ENCODE measurements at regions not wholly inside any gene's neighbourhood (a gene's known extent, or its start where the extent isn't known, plus 50 kb on each side); places are given as distances from the start of the nearest gene placed in this dataset.

DNA sequence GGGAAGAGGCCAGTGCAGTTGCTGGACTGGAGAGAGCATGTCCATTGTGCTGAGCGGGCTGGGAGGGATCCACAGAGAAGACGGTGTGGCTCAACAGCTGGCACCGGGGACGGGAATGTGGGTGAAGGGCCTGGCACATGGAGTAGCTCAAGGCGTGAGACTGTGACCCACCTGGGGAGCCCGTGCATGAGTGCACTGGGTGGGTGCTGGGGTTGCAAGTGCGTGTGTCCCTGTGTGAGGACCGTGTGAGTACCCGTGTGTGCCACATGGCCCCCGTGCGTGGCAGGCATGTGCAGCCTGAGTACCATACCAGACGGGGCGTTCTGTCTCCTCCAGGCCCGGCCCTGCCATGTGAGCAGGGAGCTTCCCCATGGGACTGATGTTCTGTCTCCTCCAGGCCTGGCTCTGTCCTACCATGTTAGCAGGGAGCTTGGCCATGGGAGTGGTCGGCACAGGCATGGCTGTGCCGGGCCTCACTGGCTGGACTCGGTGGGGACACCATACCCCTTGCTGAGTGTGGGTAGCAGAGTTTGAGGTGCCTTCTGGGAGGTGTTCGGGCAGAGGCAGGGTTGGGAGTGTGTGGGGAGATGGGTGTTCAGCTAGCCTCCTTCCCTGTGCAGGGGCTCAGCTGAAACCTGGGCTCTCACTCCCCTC lies 234.4 kb downstream of the TMEM121 start (continued):
- TF ChIP-seq, protein P1, sequence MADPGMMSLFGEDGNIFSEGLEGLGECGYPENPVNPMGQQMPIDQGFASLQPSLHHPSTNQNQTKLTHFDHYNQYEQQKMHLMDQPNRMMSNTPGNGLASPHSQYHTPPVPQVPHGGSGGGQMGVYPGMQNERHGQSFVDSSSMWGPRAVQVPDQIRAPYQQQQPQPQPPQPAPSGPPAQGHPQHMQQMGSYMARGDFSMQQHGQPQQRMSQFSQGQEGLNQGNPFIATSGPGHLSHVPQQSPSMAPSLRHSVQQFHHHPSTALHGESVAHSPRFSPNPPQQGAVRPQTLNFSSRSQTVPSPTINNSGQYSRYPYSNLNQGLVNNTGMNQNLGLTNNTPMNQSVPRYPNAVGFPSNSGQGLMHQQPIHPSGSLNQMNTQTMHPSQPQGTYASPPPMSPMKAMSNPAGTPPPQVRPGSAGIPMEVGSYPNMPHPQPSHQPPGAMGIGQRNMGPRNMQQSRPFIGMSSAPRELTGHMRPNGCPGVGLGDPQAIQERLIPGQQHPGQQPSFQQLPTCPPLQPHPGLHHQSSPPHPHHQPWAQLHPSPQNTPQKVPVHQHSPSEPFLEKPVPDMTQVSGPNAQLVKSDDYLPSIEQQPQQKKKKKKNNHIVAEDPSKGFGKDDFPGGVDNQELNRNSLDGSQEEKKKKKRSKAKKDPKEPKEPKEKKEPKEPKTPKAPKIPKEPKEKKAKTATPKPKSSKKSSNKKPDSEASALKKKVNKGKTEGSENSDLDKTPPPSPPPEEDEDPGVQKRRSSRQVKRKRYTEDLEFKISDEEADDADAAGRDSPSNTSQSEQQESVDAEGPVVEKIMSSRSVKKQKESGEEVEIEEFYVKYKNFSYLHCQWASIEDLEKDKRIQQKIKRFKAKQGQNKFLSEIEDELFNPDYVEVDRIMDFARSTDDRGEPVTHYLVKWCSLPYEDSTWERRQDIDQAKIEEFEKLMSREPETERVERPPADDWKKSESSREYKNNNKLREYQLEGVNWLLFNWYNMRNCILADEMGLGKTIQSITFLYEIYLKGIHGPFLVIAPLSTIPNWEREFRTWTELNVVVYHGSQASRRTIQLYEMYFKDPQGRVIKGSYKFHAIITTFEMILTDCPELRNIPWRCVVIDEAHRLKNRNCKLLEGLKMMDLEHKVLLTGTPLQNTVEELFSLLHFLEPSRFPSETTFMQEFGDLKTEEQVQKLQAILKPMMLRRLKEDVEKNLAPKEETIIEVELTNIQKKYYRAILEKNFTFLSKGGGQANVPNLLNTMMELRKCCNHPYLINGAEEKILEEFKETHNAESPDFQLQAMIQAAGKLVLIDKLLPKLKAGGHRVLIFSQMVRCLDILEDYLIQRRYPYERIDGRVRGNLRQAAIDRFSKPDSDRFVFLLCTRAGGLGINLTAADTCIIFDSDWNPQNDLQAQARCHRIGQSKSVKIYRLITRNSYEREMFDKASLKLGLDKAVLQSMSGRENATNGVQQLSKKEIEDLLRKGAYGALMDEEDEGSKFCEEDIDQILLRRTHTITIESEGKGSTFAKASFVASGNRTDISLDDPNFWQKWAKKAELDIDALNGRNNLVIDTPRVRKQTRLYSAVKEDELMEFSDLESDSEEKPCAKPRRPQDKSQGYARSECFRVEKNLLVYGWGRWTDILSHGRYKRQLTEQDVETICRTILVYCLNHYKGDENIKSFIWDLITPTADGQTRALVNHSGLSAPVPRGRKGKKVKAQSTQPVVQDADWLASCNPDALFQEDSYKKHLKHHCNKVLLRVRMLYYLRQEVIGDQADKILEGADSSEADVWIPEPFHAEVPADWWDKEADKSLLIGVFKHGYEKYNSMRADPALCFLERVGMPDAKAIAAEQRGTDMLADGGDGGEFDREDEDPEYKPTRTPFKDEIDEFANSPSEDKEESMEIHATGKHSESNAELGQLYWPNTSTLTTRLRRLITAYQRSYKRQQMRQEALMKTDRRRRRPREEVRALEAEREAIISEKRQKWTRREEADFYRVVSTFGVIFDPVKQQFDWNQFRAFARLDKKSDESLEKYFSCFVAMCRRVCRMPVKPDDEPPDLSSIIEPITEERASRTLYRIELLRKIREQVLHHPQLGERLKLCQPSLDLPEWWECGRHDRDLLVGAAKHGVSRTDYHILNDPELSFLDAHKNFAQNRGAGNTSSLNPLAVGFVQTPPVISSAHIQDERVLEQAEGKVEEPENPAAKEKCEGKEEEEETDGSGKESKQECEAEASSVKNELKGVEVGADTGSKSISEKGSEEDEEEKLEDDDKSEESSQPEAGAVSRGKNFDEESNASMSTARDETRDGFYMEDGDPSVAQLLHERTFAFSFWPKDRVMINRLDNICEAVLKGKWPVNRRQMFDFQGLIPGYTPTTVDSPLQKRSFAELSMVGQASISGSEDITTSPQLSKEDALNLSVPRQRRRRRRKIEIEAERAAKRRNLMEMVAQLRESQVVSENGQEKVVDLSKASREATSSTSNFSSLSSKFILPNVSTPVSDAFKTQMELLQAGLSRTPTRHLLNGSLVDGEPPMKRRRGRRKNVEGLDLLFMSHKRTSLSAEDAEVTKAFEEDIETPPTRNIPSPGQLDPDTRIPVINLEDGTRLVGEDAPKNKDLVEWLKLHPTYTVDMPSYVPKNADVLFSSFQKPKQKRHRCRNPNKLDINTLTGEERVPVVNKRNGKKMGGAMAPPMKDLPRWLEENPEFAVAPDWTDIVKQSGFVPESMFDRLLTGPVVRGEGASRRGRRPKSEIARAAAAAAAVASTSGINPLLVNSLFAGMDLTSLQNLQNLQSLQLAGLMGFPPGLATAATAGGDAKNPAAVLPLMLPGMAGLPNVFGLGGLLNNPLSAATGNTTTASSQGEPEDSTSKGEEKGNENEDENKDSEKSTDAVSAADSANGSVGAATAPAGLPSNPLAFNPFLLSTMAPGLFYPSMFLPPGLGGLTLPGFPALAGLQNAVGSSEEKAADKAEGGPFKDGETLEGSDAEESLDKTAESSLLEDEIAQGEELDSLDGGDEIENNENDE (IDR thresholded peaks at IDR 0.05; ENCODE audit: insufficient replicate concordance, low read length) = no peak
- TF ChIP-seq HDAC6 (IDR thresholded peaks at IDR 0.05; ENCODE audit: low read depth, low read length) (no peak), RFX5 (IDR thresholded peaks at IDR 0.05; ENCODE audit: borderline replicate concordance, low read depth, low read length) (no peak), SRF (IDR thresholded peaks at IDR 0.05; ENCODE audit: low read depth, low read length) (no peak)

All from H1 (cell line).